OCI-LY3 (cell line): ENCODE measurements at regions not wholly inside any gene's neighbourhood (a gene's known extent, or its start where the extent isn't known, plus 50 kb on each side); places are given as distances from the start of the nearest gene placed in this dataset.

Source experiments
- CTCF ChIP-seq: fragments of 200-600, 300-600 bp; sonication (generic); IDR thresholded peaks from 2 replicates; pipeline ENCODE4 v1.5.1; 2014; ENCODE audit warnings: antibody characterized with exemption, low read length, low read depth
- EZH2phosphoT487 ChIP-seq: fragments of 200-600 bp; shearing (Covaris generic); IDR thresholded peaks from 2 replicates; pipeline ENCODE4 v1.6.1; 2018; ENCODE audit warnings: antibody characterized with exemption, mixed run types, low read depth

DNA sequence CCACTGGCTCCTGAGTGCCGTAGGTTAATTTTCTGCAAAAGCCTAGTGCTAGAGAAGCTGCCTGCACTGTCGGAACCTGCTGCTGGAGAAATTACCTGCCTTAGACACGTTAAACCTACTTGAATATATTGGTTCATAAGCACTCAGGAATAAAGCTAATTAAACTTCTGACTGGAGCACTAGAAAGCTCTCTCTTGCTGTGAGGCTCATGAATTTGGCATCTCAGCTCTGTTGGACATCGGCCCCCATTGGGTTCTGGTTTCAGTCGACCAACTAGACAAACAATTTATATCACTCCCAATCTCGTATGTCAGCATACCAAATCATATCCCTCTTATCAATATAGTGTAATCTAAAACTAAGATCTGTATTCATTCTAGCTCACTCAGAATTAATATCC is 52.4 kb upstream of the SEMA3C start:
- TF ChIP-seq CTCF = no peak
- no peak for TF ChIP-seq EZH2phosphoT487
